HepG2 (cell line): ENCODE measurements at regions not wholly inside any gene's neighbourhood (a gene's known extent, or its start where the extent isn't known, plus 50 kb on each side); places are given as distances from the start of the nearest gene placed in this dataset.

Source experiments
- ATAC-seq: fragments of 200-7000 bp; cut with Tn5 transposase; 3 replicates; pipeline ENCODE4 v1.9.1; 2020; ENCODE audit warnings: mild to moderate bottlenecking, moderate library complexity
- BruUV-seq: library from RNA; stranded (reverse); fragments of 400-500 nt; replicated peaks from 2 replicates; lab custom pipeline; 2021; lab: Mats Ljungman, UMichigan
- CTCF ChIA-PET: fragments of 300-600 bp; formaldehyde crosslinking; extraction: SDS; loops from one replicate; lab custom pipeline; 2021; ENCODE audit warnings: low total read pairs, inconsistent platforms, low intra/inter-chr PET ratio; lab: Yijun Ruan, JAX
- POLR2A ChIA-PET: fragments of 350-600 bp; sonication (Branson Sonifier 250); formaldehyde crosslinking; loops from one replicate; lab custom pipeline; 2020; ENCODE audit warnings: antibody characterized with exemption, inconsistent platforms; lab: Yijun Ruan, JAX
- DNase-seq: peaks from one replicate; pipeline ENCODE4 v3.0.0-alpha.2; 2015; ENCODE audit warnings: low spot score
- FAIRE-seq: peaks from 3 replicates; lab custom pipeline; 2011; peaks lifted over from hg19 to GRCh38; lab: Jason Lieb, UNC
- H2AFZ ChIP-seq: one replicate; pipeline ENCODE4 v1.6.1; 2011; ENCODE audit warnings: low read length, inconsistent platforms
- H3K27ac ChIP-seq: fragments of 300-600 bp; 3 replicates; pipeline ENCODE4 v1.8.0; 2011; ENCODE audit warnings: mixed run types, mild to moderate bottlenecking, mixed read lengths, low read length, inconsistent platforms; ENCODE audit not compliant: insufficient read depth; ENCODE audit errors: extremely low read length
- H3K27me3 ChIP-seq, 2 experiments: fragments of 200-600 bp in 1 of 2; 2 replicates in 1 of 2; 3 replicates in 1 of 2; pipeline versions ENCODE4 v1.6.0 to v1.8.0; 2011; ENCODE audit warnings: low read length in 2 of 2, mild to moderate bottlenecking in 2 of 2, moderate library complexity in 2 of 2, inconsistent platforms in 1 of 2; ENCODE audit not compliant: insufficient read depth in 2 of 2, control insufficient read depth in 1 of 2
- H3K36me3 ChIP-seq, 2 experiments: fragments of 200-600 bp in 1 of 2; replicated peaks in 1 of 2; 2 replicates in 1 of 2; 3 replicates in 1 of 2; pipeline versions ENCODE4 v1.5.1 to v1.8.0; 2011; ENCODE audit warnings: low read length in 2 of 2, inconsistent platforms in 1 of 2; ENCODE audit not compliant: insufficient read depth in 2 of 2, control insufficient read depth in 1 of 2
- H3K4me1 ChIP-seq: 2 replicates; pipeline ENCODE4 v1.5.1; 2012; ENCODE audit warnings: low read length, inconsistent platforms; ENCODE audit not compliant: insufficient read depth
- H3K4me2 ChIP-seq: 2 replicates; pipeline ENCODE4 v1.6.0; 2011; ENCODE audit warnings: low read depth, low read length, inconsistent platforms
- H3K4me3 ChIP-seq, 3 experiments: fragments of 200-600 bp in 1 of 3; sonication (generic), shearing (Covaris generic) in 1 of 3; replicated peaks in 1 of 3; 2 replicates each; pipeline ENCODE4 v1.5.1; 2011 to 2016; ENCODE audit warnings: low read length in 3 of 3, inconsistent platforms in 2 of 3, low read depth in 2 of 3, mild to moderate bottlenecking in 2 of 3, control low read depth in 1 of 3, mixed read lengths in 1 of 3; ENCODE audit not compliant: insufficient read depth in 1 of 3
- H3K79me2 ChIP-seq: one replicate; pipeline ENCODE4 v1.6.1; 2011; ENCODE audit warnings: low read length, inconsistent platforms; ENCODE audit not compliant: insufficient read depth
- H3K9ac ChIP-seq: 2 replicates; pipeline ENCODE4 v1.6.0; 2011; ENCODE audit warnings: mild to moderate bottlenecking, low read depth, low read length, inconsistent platforms; ENCODE audit not compliant: insufficient read depth
- H3K9me3 ChIP-seq: 2 replicates; pipeline ENCODE4 v1.5.1; 2012; ENCODE audit warnings: mild to moderate bottlenecking, low read length
- H4K20me1 ChIP-seq: 2 replicates; pipeline ENCODE4 v1.6.0; 2011; ENCODE audit warnings: inconsistent platforms, mild to moderate bottlenecking, low read length, moderate library complexity; ENCODE audit not compliant: insufficient read depth
- AHR ChIP-seq: IDR thresholded peaks from 2 replicates; pipeline ENCODE4 v1.6.1; 2018; ENCODE audit warnings: missing genetic modification reagents, missing compliant biosample characterization
- ATF7 ChIP-seq, 2 experiments: fragments of 450-650 bp in 1 of 2; sonication (generic) in 1 of 2; formaldehyde crosslinking in 1 of 2; IDR thresholded peaks; 2 replicates each; pipeline versions ENCODE4 v1.4.0 to v1.6.1; 2016 to 2020; ENCODE audit warnings: antibody characterized with exemption in 1 of 2, mild to moderate bottlenecking in 1 of 2, missing genetic modification reagents in 1 of 2
- CREB1 ChIP-seq, 2 experiments: fragments of 450-650 bp in 1 of 2; IDR thresholded peaks; 2 replicates each; pipeline ENCODE4 v1.6.1; 2016 to 2017; ENCODE audit warnings: control low read depth in 1 of 2, mild to moderate bottlenecking in 1 of 2, missing compliant biosample characterization in 1 of 2, missing genetic modification characterization in 1 of 2
- HMGXB4 ChIP-seq, 2 experiments: sonication (generic) in 1 of 2; formaldehyde crosslinking in 1 of 2; IDR thresholded peaks; 2 replicates each; pipeline versions ENCODE4 v1.4.0 to v1.6.1; 2018 to 2020; ENCODE audit warnings: missing genetic modification reagents in 2 of 2, borderline replicate concordance in 1 of 2, low read depth in 1 of 2, mild to moderate bottlenecking in 1 of 2, missing biosample characterization in 1 of 2
- JUNB ChIP-seq: sonication (generic); formaldehyde crosslinking; IDR thresholded peaks from 2 replicates; pipeline ENCODE4 v1.8.0; 2022; ENCODE audit warnings: missing genetic modification reagents, mild to moderate bottlenecking, borderline replicate concordance
- KLF12 ChIP-seq: sonication (generic); formaldehyde crosslinking; IDR thresholded peaks from 2 replicates; pipeline ENCODE4 v1.4.0; 2020; ENCODE audit warnings: missing genetic modification reagents, borderline replicate concordance
- MAFF ChIP-seq: IDR thresholded peaks from 2 replicates; pipeline ENCODE4 v1.6.1; 2011; ENCODE audit warnings: low read depth, low read length, improper control_type of control experiment
- MAFK ChIP-seq, 2 experiments: IDR thresholded peaks in 1 of 2; conservative IDR thresholded peaks in 1 of 2; 2 replicates each; pipeline ENCODE4 v1.6.1; 2011; ENCODE audit warnings: improper control_type of control experiment in 2 of 2, low read length in 2 of 2
- MAZ ChIP-seq, 2 experiments: sonication (generic) in 1 of 2; formaldehyde crosslinking in 1 of 2; IDR thresholded peaks; 2 replicates each; pipeline versions ENCODE4 v1.5.0 to v1.6.1; 2012 to 2020; ENCODE audit warnings: low read depth in 2 of 2, mild to moderate bottlenecking in 2 of 2, borderline replicate concordance in 1 of 2, improper control_type of control experiment in 1 of 2, low read length in 1 of 2, missing genetic modification reagents in 1 of 2, moderate library complexity in 1 of 2
- ZC3H13 ChIP-seq: sonication (generic); formaldehyde crosslinking; IDR thresholded peaks from 2 replicates; pipeline ENCODE4 v1.8.1; 2023; ENCODE audit warnings: mild to moderate bottlenecking, missing genetic modification reagents, moderate library complexity
- ZNF546 ChIP-seq: sonication (generic); formaldehyde crosslinking; conservative IDR thresholded peaks from 2 replicates; pipeline ENCODE4 v1.8.1; 2023; ENCODE audit warnings: mild to moderate bottlenecking, missing genetic modification reagents
- ZNF598 ChIP-seq: sonication (generic); formaldehyde crosslinking; IDR thresholded peaks from 2 replicates; pipeline ENCODE4 v1.5.1; 2020; ENCODE audit warnings: mild to moderate bottlenecking, missing genetic modification reagents, borderline replicate concordance
- ZNF614 ChIP-seq: IDR thresholded peaks from 2 replicates; pipeline ENCODE4 v1.6.1; 2018; ENCODE audit warnings: missing biosample characterization, missing genetic modification reagents, inconsistent platforms, borderline replicate concordance
- WGBS: methylation state at CpG from one replicate; pipeline ENCODE4 v1.1.6; 2017; ENCODE audit warnings: low lambda C conversion rate; 5-methylcytosine and 5-hydroxymethylcytosine counted together
- in situ Hi-C: cut with HindIII; loops from 2 replicates; pipeline ENCODE4 v1.10.0; 2017; ENCODE audit warnings: low pct_unique_long_range_greater_than_20kb; ENCODE audit not compliant: extremely low pct_ligation_motif_present
- intact Hi-C: fragments of 100-400 bp; cut with micrococcal nuclease; formaldehyde crosslinking; loops from one replicate; pipeline ENCODE4 v1.10.0; 2022; ENCODE audit not compliant: unreplicated experiment

GRCh38 chr7:46545790-46546189 is 624.7 kb upstream of the IGFBP3 start (continued):
- peak; percentile 69; the same call in 1 of the 2 replicates for TF ChIP-seq JUNB (CRISPR knock-in tag)
- TF ChIP-seq AHR (CRISPR knock-in tag), result no peak
- no peak for TF ChIP-seq ZNF598 (CRISPR knock-in tag)

- Histone ChIP-seq H3K27ac (no peak overlapping the region), H3K79me2 (no peaks in the 10 kb centered on the region), H3K4me1 (peaks cover 6% of the 10 kb centered on the region; the same call in 1 of the 2 replicates), H3K9me3 (no peaks in the 10 kb centered on the region), H4K20me1 (no peaks in the 10 kb centered on the region)
- in situ Hi-C loops (no loop called here), intact Hi-C loops (no loop called here)
- peak; percentile 67; the same call in 1 of the 2 replicates for TF ChIP-seq CREB1 (IDR thresholded peaks at IDR 0.05)
- TF ChIP-seq CREB1 (CRISPR knock-in tag; IDR thresholded peaks at IDR 0.05), result no peak
- TF ChIP-seq KLF12, result no peak
- no peak for TF ChIP-seq ZNF546 (CRISPR knock-in tag)
- peak; percentile 82 to 93 for TF ChIP-seq MAFK (conservative IDR thresholded peaks at IDR 0.05 in 1 of 2, IDR thresholded peaks at IDR 0.05 in 1 of 2; ENCODE audit: low read length in 2 of 2)
- TF ChIP-seq ZC3H13, result no peak
- TF ChIP-seq MAFF, result peak; percentile 91
- no peak for TF ChIP-seq HMGXB4 (CRISPR knock-in tag; IDR thresholded peaks at IDR 0.05; ENCODE audit: borderline replicate concordance in 1 of 2, low read depth in 1 of 2)
- TF ChIP-seq MAZ (IDR thresholded peaks at IDR 0.05; ENCODE audit: borderline replicate concordance, low read depth, low read length), result no peak
- no peak for TF ChIP-seq MAZ (CRISPR knock-in tag; IDR thresholded peaks at IDR 0.05; ENCODE audit: low read depth)
- 0 out of 2 replicates have a peak, but pooled peaks have one; percentile 3 for TF ChIP-seq ATF7 (IDR thresholded peaks at IDR 0.05)
- TF ChIP-seq ATF7 (CRISPR knock-in tag; IDR thresholded peaks at IDR 0.05), result no peak
- TF ChIP-seq ZNF614 (CRISPR knock-in tag), result no peak
- TF ChIP-seq, all 625 proteins: peak for 4
- H2AFZ ChIP-seq, result no peak overlapping the region
- H3K4me3 ChIP-seq, result no peak overlapping the region
- H3K36me3 ChIP-seq, result no peaks in the 10 kb centered on the region
- H3K9ac ChIP-seq, result no peak overlapping the region
- POLR2A ChIA-PET, result no interaction called here
- no peak for FAIRE-seq
- CTCF ChIA-PET, result no interaction called here
- no peak overlapping the region for H3K4me2 ChIP-seq
- no TSS peak for BruUV-seq
- no peaks in the 10 kb centered on the region for H3K27me3 ChIP-seq
- DNase-seq, result peak; percentile 7
- no peak for ATAC-seq
- 1% methylated on average over 2 of the region's 2 CpGs for WGBS
Observed at GRCh38 chr7:46544396-46545008, 623.4 kb upstream of the IGFBP3 start.
